ENCODE measurements at regions not wholly inside any gene's neighbourhood (a gene's known extent, or its start where the extent isn't known, plus 50 kb on each side); places are given as distances from the start of the nearest gene placed in this dataset.

DNA sequence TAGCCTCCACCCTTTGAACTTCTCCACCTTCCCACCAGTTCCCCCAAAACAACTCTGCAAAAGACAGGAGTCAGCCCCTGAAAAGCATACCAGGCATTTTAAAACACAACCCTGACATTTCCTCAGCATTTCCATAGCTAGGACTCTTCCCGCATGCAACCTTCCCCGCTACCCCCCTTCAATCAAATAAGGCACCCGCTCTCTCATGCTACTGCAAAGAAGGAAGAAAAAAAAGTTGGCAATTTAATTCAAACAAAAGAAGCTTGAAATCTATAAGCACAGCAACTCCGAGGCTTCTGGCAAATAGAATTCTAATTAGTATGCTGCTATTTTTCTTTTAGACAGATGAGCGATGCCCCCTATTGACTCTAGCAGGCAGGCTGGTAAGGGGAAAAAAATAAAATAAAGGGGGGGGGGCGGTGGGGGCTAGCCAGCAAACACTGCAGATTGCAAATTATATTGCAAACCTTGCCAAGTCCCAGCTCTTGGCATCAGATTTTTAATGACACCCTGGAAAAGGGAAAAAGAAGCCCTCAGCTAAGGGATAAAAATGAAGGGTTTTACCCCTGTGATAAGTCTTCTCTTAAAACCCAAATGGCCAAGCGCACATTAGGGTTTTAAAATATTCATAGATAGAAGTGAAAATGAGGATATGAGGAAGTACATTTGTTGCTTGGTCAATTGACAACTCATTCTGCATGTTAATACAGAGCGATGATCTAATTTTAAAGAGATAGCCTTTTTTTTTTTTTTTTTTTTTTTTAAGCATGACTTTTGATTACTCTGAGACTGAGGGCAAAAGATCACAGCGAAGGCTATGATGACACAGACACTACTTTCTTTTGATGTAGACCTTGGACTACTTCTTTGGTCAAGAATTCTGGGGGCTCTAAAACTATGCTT lies 255.2 kb downstream of the NR2F2 start:
- no peaks in the 10 kb centered on the region; a peak in 1 of 5 replicates for H3K4me1 ChIP-seq (replicated peaks in 1 of 2; ENCODE audit: control insufficient read depth in 2 of 2, insufficient read depth in 2 of 2, low read length in 2 of 2)
- H2AFZ ChIP-seq (ENCODE audit: low read depth, low read length): no peak overlapping the region
- FAIRE-seq: no peak
- intact Hi-C loops (cut with micrococcal nuclease) (loop anchor here (1.0 to 2.0 kb wide), 2 partner anchors 228 to 259 kb away; no protein-coding TSS in a partner anchor), in situ Hi-C loops (cut with MboI) (loop anchor here (10.0 kb wide), 1 partner anchor 231 kb away; no protein-coding TSS in a partner anchor)
- peak; percentile 60; the same call in 1 of the 3 replicates for ATAC-seq
- H3K9me3 ChIP-seq (replicated peaks; ENCODE audit: control insufficient read depth, insufficient read depth, low read depth, low read length): no peaks in the 10 kb centered on the region
- no peaks in the 10 kb centered on the region for H4K20me1 ChIP-seq (replicated peaks; ENCODE audit: control insufficient read depth, insufficient read depth, low read length)
- H3K79me2 ChIP-seq (ENCODE audit: control insufficient read depth, insufficient read depth, low read length): no peaks in the 10 kb centered on the region
- no peak overlapping the region for H3K4me2 ChIP-seq (ENCODE audit: insufficient read depth, low read length)
- 13% methylated on average over 8 of the region's 9 CpGs for WGBS (ENCODE audit: insufficient coverage, low coverage, missing lambda C conversion rate)
- peak in 2 of 4 experiments; percentile 17 to 21 for DNase-seq (ENCODE audit: extremely low read depth in 1 of 4, low spot score in 3 of 4)
- H3K9me1 ChIP-seq (ENCODE audit: control insufficient read depth, insufficient read depth, low read length): no peaks in the 10 kb centered on the region
- H3K4me3 ChIP-seq: no peak overlapping the region
- H3K9ac ChIP-seq (ENCODE audit: insufficient read depth in 1 of 2, low read depth in 2 of 2, low read length in 2 of 2): no peak overlapping the region
- no TSS peak for BruUV-seq (replicated peaks)
- ChIA-PET CTCF (ENCODE audit: low intra/inter-chr PET ratio) (interaction anchor here (0.6 kb wide), 1 partner anchor 254 kb away, joined by 3 read pairs; no protein-coding TSS in a partner anchor), POLR2A (no interaction called here)
- H3K27me3 ChIP-seq (ENCODE audit: control insufficient read depth in 2 of 2, insufficient read depth in 2 of 2, low read length in 2 of 2): peaks cover 13 to 18% of the 10 kb centered on the region in 2 experiments
- no peak overlapping the region for H3K27ac ChIP-seq (ENCODE audit: extremely low read depth, low read depth, low read length)
- H3K36me3 ChIP-seq (ENCODE audit: control insufficient read depth, insufficient read depth, low read length): no peaks in the 10 kb centered on the region
- TF ChIP-seq PRPF4 (IDR thresholded peaks at IDR 0.05; ENCODE audit: insufficient read depth, low read depth, low read length, poor library complexity, severe bottlenecking) (no peak), ZNF740 (CRISPR knock-in tag; IDR thresholded peaks at IDR 0.05) (no peak), ZNF740 (tag; IDR thresholded peaks at IDR 0.05) (0 out of 4 replicates have a peak, but pooled peaks of 1 of the 2 experiments have one; percentile 40), CTCF (IDR thresholded peaks at IDR 0.05 in 2 of 3, conservative IDR thresholded peaks at IDR 0.05 in 1 of 3; ENCODE audit: insufficient read depth in 2 of 3, low read depth in 1 of 3, low read length in 3 of 3) (peak; percentile 25 to 49 (median 40); a peak in 5 of 6 replicates), ARNT (IDR thresholded peaks at IDR 0.05) (no peak), VEZF1 (CRISPR knock-in tag; IDR thresholded peaks at IDR 0.05) (peak; percentile 87)

Measured in K562 (cell line).